GM12878 (cell line): ENCODE measurements at regions not wholly inside any gene's neighbourhood (a gene's known extent, or its start where the extent isn't known, plus 50 kb on each side); places are given as distances from the start of the nearest gene placed in this dataset.

Experiments
- CREM ChIP-seq: IDR thresholded peaks from 2 replicates; pipeline ENCODE4 v1.6.1; 2014; ENCODE audit warnings: antibody characterized with exemption, low read depth
- JUND ChIP-seq: IDR thresholded peaks from 2 replicates; pipeline ENCODE4 v1.6.1; 2012; ENCODE audit warnings: low read depth, mild to moderate bottlenecking, low read length, improper control_type of control experiment, moderate library complexity
- KDM1A ChIP-seq: fragments of 200-600 bp; sonication (generic); IDR thresholded peaks from 2 replicates; pipeline ENCODE4 v1.6.1; 2016; ENCODE audit warnings: borderline replicate concordance
- MEF2A ChIP-seq: IDR thresholded peaks from 2 replicates; pipeline ENCODE4 v1.6.1; 2011; ENCODE audit warnings: low read depth, mild to moderate bottlenecking, low read length, moderate library complexity; ENCODE audit not compliant: insufficient read depth
- MTA2 ChIP-seq: fragments of 450-650 bp; IDR thresholded peaks from 2 replicates; pipeline ENCODE4 v1.6.1; 2016; ENCODE audit warnings: low read depth, mild to moderate bottlenecking, moderate library complexity
- NR2F1 ChIP-seq: fragments of 450-650 bp; conservative IDR thresholded peaks from 2 replicates; pipeline ENCODE4 v1.6.1; 2017; ENCODE audit warnings: mild to moderate bottlenecking
- POLR2A ChIP-seq: IDR thresholded peaks from 2 replicates; pipeline ENCODE4 v1.6.1; 2011; ENCODE audit warnings: low read depth, mild to moderate bottlenecking, low read length
- YY1 ChIP-seq: IDR thresholded peaks from 2 replicates; pipeline ENCODE4 v1.6.1; 2011; ENCODE audit warnings: low read depth, mild to moderate bottlenecking, low read length
- ZSCAN29 ChIP-seq: fragments of 450-650 bp; IDR thresholded peaks from 2 replicates; pipeline ENCODE4 v1.6.1; 2017; ENCODE audit warnings: mild to moderate bottlenecking, moderate library complexity
- TF ChIP-seq, protein P1 (sequence below), 3 experiments: IDR thresholded peaks in 2 of 3; conservative IDR thresholded peaks in 1 of 3; 2 replicates each; pipeline ENCODE4 v1.5.1; 2011; ENCODE audit warnings: low read depth in 3 of 3, low read length in 3 of 3, mild to moderate bottlenecking in 3 of 3, control low read depth in 2 of 3, moderate library complexity in 2 of 3, inconsistent platforms in 1 of 3, mixed read lengths in 1 of 3; ENCODE audit not compliant: control insufficient read depth in 2 of 3, insufficient read depth in 1 of 3; ENCODE audit errors: extremely low read depth in 1 of 3
- TF ChIP-seq, protein P2 (sequence below): fragments of 450-650 bp; IDR thresholded peaks from 2 replicates; pipeline ENCODE4 v1.6.1; 2016; ENCODE audit warnings: mild to moderate bottlenecking

DNA sequence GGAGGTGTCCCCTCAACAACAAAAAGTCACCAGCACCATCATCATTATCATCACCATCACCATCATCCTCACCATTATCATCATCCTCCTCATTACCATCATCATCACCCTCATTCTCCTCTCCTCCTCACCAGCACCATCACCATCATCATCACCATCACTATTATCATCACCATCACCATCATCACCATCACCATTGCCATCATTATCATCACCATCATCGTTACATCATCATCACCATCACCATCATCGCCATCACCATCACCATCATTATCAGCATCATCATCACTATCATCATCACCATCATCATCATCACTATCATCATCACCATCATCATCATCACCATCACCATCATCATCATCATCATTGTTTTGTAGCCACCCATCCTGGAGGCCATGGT lies 212.6 kb downstream of the MN1 start:
- TF ChIP-seq NR2F1 (no peak), ZSCAN29 (no peak), CREM (no peak), MEF2A (no peak), KDM1A (no peak), YY1 (no peak), JUND (no peak), POLR2A (no peak), MTA2 (no peak)
- TF ChIP-seq, protein P1, sequence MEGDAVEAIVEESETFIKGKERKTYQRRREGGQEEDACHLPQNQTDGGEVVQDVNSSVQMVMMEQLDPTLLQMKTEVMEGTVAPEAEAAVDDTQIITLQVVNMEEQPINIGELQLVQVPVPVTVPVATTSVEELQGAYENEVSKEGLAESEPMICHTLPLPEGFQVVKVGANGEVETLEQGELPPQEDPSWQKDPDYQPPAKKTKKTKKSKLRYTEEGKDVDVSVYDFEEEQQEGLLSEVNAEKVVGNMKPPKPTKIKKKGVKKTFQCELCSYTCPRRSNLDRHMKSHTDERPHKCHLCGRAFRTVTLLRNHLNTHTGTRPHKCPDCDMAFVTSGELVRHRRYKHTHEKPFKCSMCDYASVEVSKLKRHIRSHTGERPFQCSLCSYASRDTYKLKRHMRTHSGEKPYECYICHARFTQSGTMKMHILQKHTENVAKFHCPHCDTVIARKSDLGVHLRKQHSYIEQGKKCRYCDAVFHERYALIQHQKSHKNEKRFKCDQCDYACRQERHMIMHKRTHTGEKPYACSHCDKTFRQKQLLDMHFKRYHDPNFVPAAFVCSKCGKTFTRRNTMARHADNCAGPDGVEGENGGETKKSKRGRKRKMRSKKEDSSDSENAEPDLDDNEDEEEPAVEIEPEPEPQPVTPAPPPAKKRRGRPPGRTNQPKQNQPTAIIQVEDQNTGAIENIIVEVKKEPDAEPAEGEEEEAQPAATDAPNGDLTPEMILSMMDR (IDR thresholded peaks at IDR 0.05 in 2 of 3, conservative IDR thresholded peaks at IDR 0.05 in 1 of 3; ENCODE audit: control insufficient read depth in 2 of 3, extremely low read depth in 1 of 3, insufficient read depth in 1 of 3, low read depth in 3 of 3, low read length in 3 of 3), result no peak
- TF ChIP-seq, protein P2, sequence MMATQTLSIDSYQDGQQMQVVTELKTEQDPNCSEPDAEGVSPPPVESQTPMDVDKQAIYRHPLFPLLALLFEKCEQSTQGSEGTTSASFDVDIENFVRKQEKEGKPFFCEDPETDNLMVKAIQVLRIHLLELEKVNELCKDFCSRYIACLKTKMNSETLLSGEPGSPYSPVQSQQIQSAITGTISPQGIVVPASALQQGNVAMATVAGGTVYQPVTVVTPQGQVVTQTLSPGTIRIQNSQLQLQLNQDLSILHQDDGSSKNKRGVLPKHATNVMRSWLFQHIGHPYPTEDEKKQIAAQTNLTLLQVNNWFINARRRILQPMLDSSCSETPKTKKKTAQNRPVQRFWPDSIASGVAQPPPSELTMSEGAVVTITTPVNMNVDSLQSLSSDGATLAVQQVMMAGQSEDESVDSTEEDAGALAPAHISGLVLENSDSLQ, result no peak
